ENCODE measurements at regions not wholly inside any gene's neighbourhood (a gene's known extent, or its start where the extent isn't known, plus 50 kb on each side); places are given as distances from the start of the nearest gene placed in this dataset.

DNA sequence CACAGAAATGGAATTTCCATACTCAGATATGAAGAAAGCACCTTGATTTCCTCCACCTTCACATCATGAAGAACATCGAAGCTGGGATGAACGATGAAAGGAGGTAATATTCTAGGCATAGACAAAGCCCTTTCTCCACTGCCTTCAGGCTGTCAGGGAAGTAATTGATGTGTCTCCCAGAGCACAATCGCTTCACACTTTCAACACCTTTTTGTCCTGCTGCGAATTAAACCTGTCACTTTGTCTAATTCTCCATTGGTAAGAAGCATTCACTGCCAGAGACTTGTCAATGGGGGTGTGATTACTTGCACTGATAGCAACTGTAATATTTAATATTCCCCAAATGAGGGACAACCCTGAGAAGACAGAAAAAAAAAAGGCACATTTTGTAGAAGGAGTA, 260.1 kb downstream of the ETS1 start:
- DNase-seq: no peak

DNA sequence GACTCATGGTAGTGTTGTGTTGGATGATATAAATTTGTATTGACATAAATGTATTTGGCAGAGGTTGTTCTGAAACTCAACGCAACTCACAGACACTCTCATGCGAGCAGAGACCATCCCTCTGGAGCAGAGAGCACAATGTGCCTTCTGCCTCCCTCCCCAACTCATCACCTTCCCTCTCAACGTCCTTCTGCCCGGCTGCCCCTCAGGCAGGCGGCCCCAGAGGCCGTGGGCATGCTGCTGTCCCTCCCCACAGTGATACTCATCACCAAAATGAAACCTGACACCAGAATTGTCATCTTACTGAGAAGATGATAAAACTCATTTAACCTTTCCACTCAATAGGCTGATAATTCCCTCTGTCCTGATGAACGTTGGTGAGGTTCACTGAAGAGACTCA, 260.6 kb downstream of the ETS1 start:
- no peak for DNase-seq

DNA sequence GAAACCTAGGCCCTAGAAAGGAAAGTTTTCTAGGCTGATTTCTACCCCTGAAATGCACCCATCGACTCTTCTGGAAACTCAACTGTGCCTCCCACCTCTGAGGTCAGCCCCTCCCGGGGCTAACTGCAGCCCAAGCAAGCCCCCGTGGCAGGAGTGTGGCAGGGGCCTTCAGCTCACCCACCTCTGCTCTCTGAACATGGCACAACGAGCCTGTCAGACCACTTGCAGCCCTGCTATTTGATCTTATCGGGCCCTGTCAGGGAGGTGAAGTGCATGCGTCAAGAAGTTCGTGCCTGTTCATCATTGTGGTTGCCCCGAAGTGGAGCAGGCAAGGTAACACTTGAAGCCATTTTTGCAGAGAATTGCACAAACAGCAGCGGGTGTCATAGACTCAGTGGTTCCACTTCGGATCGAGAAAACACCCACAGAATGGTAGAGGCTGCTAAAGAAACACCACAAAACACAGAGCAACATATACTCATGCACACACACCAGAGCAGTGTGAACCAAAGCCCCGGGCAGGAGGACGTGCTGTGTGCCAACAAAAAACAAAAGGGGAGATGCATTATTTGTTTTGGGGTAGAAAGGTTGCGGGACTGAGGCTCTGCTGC, 262.7 kb downstream of the ETS1 start:
- DNase-seq: no peak

DNA sequence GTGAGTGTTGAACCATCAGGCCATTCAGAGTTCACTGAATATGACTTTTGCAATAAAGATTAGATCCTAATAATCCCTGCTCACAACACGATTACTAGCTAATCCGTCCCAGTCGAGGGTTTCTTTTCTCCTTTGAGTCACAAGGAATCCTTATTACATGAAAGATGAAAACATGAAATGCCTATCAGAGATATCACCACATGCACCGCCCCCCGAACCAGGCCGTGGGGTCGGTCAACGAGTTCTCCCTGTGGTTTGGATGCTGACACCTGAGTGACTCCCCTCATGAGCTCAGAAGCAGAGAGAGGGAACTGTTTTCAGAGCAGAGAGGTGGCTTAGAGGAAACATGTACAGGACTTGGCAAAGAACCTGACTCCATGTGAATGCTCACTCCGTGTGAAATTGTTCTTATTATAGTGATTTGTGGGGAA, 263.3 kb downstream of the ETS1 start:
- no peak for DNase-seq

DNA sequence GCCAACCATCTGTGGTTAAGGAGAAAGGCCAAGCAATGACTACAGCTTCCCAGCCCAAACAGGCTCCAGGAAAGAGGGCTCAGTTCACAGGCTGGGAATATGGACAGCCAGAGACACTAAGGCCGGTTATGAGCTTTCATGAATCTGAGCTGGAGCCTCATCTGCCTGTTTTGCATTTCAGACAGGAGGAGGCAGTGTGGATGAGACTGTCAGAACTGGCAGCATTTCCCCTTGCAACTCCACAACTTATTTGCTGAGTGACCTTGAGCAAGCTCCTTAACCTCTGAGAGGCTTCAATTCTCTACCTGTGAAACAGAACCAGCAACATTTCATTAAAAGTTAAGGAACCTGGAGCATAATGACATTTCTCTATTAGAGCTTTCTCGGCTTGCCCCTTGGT, 264.0 kb downstream of the ETS1 start:
- no peak for DNase-seq

DNA sequence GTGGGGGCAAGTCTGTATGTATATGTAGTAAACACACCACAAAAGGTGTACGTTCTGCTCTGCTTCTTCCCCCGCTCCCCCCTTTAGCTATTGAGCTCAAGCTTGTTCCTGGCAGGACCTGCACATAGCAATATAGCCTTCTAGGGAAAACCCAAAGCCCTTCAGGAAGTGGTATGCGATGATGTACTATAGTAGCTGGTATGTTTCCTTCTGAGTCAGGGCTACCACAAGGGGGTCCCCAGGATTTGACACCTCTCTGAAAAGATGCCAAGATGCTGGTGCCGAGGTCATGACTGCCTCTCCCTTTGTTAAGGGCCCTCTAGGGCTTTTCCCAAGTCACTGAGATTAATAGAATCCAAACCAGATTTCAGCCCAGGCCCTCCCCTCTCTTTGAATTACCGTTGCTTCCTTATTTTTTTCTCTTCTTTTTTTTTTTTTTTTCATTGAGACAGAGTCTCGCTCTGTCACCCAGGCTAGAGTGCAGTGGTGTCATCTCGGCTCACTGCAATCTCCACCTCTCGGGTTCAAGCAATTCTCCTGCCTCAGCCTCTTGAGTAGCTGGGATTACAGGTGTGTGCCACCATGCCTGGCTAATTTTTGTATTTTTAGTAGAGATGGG, 268.4 kb downstream of the ETS1 start:
- DNase-seq: no peak

DNA sequence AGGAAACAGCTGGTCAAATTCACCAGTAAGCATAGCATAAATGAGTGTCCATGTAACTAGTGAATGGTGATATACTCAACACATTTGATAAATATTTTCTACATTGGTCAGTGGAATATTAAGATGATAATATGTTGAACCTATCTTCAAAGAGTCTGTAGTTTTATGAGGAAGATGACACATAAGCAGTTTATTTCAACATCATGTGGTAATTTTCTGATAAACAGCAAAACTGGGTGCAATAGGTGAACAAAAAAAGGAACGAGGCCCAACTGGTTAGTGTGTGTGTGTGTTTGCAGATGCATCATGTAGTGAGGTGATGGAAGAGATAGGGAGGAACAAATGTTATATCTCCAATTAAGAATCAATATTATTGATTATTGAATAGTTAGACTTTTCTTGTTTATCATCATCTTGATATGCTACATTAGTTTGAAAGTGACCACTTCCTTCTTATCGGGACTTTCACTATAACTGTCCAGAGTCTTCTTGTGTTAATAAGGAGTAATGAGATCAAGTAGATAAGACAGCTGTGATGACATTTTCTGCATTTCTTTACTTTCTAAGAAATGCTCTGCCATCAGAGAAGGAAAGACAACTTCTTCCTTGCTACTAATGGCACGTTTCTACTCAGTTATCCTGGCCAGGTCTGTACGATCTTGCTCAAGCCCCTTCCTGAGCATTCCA, 270.7 kb downstream of the ETS1 start:
- DNase-seq: no peak

DNA sequence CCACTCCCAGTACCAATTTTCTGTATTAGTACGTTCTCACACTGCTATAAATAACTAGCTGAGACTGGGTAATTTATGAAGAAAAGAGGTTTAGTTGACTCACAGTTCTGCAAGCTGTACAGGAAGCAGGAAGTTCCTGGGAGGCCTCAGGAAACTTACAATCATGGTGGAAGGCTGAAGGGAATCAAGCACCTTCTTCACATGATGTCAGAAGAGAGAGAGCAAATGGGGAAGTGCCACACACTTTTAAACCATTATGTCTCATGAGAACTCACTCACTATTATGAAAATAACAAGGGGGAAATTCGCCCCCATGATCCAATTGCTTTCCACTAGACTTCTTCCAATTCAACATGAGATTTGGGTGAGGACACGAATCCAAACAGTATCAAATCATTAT, 271.4 kb downstream of the ETS1 start:
- DNase-seq: no peak

DNA sequence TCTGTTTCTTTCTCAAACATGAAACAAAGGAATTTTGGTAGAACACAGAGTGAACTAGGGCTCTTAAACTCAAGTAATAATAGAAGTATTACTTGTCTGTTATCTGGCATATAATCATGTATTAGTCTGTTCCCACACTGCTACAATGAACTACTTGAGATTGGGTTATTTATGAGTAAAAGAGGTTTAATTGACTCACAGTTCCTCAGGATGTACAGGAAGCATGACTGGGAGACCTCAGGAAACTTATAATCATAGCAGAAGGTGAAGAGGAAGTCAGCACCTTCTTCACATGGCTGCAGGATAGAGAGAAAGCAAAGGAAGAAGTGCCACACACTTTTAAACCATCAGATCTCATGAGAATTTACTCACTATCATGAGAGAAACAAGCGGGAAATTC, 273.4 kb downstream of the ETS1 start:
- DNase-seq: no peak

DNA sequence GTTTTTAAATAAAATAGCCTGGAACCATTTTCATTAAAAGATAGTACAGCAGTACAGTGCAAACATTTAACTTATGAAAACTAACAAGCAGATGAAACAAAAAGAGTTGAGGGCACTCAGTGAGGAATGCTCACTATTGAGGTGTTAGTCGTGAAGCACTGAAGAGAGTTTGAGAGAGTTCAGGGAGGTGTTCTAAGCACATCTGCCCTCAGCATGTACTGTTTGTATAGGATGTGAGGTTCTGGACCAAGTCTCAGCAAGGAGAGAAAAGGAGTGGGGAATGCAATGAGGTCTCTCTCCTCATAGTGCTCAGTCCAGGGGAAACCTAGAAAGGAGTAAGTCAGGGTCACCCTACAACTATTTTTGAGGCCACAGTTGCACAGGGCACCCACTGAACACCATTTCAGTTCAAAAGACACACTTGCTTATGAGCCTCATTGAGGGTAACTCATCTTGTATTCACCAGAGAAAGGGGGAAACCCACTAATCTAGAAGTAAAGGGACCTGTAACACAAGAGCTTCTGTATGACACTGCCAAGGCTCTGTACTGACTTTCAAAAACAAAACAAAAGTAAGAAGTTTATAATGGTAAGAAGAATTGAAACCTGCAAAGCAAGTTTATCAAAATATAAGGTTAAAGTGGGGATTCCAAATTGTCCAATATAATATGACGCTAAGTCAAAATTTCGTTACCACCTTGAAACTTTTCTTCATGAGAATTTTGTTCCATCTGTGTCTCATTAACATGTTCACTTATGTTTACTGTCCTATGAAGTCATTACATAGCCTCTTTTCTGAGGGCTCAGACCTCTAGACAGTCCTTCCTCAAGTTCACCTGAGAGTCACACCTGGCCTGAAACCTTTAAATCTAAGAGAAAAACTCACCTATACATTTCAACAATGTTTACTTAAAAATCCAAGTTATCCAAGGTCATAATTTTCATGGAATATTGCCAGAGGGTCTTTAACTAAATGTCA, 275.3 kb downstream of the ETS1 start:
- DNase-seq: no peak

DNA sequence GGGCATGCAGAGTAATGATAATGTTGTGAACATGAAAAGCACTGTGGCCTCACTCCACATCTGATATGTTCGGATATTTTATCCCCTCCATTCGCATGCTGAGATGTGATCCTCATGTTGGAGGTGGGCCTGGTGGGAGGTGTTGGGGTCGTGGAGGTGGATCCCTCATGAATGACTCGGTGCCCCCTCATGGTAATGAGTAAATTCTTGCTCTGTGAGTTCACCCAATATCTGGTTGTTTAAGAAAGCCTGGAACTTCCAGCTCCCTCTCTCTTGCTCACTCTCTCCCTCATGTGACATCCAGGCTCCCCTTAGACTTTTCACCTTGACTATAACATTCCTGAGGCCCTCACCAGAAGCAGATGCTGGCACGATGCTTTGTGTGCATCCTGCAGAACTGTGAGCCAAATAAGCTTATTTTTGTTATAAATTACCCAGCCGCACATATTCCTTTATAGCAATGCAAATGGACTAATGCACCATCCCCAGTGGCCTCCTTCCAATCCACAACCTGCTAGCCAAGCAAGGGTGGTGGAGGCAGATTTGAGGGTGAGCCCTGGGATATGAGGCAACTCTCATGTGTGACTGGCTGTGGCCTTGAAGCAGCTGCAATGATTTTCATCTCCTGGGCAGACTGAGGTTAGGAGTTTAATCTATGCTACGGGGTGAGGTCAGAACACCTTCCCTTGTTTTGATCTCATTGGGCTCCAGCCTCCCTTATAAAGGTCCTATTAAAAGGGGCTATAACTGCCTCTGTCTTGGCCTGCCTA, 276.5 kb downstream of the ETS1 start:
- DNase-seq: no peak

DNA sequence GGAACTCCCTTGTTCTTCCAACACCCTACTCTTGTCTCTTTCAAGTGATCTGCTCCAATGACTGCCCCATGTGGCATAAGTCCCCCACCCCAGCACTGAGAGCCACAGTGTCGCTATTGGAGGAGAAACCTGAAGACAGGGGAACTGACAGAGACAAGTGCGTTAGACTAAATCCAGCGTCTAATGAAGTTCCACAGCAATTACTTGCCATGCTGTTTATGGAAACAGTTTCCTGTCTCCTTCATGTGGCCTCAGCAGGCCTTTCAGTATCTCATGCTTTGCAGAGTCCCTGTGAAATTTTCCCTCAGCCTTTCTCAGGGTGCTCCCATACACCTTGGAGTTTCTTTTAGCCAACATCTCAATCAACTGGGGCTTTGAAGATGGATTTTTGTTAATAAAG, 277.4 kb downstream of the ETS1 start:
- no peak for DNase-seq

DNA sequence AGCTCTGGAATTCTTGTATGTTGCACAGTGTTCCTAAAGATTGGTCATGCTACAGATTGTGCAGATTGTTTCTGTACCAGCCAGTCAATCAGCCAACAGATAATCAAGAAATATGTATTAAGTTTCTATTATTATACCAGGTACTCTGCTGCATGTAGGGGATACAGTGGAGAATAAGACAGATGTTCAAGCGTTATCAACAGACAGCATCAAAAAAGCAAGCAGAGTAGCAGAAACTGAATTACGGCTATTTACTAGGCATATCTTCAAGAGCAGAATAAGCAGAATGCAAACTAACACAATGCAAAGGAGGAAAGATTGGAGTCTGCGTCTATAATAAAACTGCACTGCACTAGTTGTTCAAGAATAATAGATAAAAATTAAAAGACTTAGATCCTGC, 278.6 kb downstream of the ETS1 start:
- DNase-seq: no peak

DNA sequence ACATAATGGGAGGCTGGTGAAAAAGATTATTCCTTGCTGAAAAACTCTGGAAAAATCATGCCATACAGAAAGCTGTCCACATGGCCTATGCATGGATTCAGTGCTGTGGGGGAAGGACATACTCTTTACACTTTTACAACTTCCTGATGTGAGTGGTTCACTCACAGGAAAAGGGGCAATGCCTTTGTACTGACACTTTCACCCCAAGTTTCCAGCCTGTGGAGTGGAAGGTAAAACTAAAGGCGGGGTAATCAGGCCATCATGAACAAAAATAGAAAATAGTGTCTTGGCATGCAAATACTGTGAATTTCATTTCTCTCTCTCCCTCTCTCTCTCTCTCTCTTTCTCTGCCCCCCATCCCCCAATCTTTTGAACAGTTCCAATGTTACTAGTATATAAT, 281.8 kb downstream of the ETS1 start:
- DNase-seq: no peak

DNA sequence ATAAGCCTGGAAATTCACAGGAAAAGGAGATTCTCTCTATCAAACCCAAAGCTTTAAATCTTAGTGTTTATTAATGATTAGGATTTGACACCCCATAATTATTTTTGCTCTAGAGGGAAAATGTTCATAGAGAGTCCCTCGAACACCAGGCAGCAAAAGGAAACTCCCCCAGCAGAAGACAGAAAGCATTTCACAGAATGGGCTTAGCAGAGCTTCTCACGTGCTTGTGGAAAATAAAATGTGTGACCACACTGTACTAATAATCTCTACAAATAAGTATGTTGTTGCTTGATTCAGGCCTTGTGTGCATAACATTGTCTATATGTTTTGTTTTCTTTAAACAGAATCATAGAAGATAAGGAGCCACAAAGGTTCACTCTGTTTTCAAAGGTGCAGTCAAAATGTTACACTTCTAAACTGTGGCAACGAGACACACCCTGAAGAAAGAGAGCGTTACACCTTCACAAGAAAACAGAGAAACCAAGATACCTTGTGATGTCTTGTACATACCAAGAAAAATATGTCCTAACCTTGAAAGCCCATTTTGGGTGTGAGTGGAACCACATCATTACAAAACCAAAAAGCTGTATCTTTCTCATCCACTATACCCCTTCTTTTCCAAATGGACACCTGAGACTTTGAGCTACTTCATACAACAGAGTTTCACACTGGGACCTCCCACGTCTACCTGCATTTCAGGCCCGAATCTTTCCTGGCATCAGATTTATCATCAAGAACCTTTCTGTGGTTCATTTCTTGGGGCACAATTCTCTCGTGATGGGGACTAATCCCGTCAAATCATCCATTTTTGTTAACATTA, 282.5 kb downstream of the ETS1 start:
- DNase-seq: no peak

DNA sequence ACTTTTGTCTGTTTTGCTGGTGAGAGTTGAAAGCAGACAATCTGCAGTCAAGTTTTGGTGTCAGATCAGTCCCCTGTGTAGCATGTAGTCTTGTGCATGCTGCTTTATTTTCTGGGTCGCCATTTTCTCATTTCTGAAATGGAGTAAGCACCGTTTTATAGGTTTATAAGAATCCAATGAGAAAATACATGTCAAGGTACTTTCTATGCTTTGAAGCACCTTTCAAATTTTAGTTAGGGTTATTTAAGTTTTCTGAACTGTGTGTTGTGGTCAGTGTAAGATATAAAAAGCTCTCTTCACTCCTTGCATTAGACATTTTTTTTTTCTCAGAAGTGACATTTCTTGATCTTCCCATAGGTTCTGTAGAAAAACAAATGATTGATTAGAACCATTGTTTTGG, 283.2 kb downstream of the ETS1 start:
- no peak for DNase-seq

DNA sequence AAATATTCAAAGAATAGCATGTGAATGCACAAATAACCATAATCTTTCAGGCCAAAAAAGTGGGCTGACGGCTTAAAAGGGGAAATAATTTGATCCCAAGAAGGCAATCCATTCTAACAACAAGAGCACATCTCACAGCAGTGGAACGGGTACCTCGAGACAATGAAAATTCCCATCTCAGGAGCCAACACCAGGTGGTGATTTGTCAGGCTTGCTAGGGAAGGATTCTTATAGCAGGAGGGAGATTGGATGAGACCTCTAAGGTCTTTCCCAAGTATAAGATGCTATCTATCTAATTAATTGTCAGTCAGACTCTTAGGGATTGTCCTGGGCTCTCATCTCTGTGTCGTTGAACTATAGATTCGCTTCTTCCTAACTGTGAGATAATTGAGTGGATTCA, 284.0 kb downstream of the ETS1 start:
- no peak for DNase-seq

DNA sequence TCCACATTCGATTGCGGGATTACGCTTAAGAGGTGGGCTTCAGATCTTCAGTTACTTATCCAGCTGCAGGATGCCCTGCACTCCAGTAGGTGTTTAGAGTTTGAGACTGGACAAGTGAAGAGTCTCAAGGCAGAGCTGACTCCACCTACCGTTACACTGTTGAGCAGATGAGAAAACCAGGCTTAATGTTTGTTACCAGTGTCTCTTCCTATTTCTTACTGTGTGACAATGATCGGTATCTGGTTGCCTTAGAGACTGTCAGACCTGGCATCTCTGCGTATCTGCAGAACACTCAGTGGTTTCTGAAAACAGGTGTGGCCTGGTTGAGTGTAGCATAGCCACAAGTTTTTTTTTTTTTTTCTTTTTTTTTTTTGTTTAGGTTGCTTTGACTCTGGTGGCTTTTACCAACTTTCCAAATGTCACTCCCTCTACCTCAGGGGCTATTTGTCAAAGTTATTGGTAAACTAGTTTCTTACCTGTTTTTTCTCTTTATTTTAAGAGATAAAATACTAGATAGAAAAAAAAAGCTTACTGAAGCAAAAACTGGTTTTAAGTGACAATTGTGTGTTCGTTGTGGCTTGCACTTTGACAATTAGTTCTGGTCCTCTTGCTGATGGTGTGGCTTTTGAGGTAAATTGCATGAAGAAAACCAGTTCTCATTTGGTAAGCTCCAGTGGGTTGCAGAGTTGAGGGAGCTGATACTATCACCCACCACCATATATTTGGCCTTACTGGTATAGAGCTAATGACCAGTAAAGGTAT, 284.8 kb downstream of the ETS1 start:
- DNase-seq: no peak

DNA sequence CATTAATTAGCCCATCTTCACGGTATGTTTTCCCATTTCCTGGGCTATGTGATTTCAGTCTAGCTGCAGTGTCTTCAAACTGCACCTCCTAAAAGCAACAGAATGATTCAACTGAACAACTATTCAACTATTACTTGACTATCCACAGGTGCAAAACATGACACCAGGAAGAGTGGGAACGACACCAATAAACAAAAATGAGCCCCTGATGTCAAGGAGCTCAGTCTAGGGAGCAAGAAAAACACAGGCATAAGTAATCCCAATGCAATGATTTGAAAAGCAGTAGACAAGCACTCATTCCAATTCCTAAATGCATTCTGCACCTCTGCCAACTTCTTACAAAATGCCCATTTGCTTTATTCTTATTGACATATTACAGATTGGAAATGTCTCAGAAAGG, 285.6 kb downstream of the ETS1 start:
- DNase-seq: no peak

DNA sequence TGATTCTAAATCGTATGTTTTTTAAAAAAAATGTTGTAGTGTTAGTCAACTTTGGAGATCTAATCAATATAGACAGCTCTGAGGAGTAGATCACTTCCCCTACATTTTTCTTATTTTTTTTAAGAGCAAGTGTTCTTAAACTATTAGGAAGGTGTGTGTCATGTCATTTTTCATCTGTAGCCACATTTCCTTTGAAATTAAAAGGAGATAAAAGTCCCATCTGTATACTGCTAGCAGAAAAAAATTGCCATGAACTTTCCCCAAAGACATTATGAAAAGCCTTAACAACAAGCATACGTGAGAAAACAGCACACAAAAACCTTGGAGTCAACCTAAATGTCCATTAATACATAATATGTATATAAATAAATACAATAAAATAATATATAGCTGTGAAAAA, 286.6 kb downstream of the ETS1 start:
- no peak for DNase-seq

Measured in occipital lobe (tissue), 1 donor.